GM19438 (cell line): ENCODE measurements at regions not wholly inside any gene's neighbourhood (a gene's known extent, or its start where the extent isn't known, plus 50 kb on each side); places are given as distances from the start of the nearest gene placed in this dataset.

Source experiments
- ATAC-seq: cut with Tn5 transposase; IDR thresholded peaks from one replicate; pipeline ENCODE4 v1.9.1; 2021; ENCODE audit warnings: low read depth; ENCODE audit not compliant: unreplicated experiment

GRCh38 chr7:47666164-47666862 lies 84.4 kb upstream of the TNS3 start:
- ATAC-seq = no peak

GRCh38 chr7:47664650-47665195 lies 82.8 kb upstream of the TNS3 start:
- no peak for ATAC-seq

DNA sequence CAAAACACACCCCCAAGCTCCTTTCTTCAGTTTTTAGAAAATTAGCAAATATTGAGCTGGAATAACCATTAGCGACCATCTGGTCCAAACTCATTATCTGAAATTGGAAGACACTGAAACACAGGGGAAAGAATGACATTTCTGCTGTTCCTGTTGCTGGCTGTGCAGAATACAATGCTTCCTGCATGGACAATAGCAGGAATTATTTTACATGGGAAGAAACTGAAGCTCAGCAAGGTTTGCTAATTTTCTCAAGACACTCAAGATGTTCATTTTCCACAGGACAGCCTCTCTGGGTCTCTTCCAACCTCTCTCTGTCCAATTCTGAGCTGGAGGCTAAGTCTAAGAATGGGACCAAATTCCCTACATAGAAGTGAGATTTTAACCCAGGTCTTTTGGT lies 81.9 kb upstream of the TNS3 start:
- no peak for ATAC-seq

GRCh38 chr7:47663213-47663612 lies 81.3 kb upstream of the TNS3 start:
- no peak for ATAC-seq

DNA sequence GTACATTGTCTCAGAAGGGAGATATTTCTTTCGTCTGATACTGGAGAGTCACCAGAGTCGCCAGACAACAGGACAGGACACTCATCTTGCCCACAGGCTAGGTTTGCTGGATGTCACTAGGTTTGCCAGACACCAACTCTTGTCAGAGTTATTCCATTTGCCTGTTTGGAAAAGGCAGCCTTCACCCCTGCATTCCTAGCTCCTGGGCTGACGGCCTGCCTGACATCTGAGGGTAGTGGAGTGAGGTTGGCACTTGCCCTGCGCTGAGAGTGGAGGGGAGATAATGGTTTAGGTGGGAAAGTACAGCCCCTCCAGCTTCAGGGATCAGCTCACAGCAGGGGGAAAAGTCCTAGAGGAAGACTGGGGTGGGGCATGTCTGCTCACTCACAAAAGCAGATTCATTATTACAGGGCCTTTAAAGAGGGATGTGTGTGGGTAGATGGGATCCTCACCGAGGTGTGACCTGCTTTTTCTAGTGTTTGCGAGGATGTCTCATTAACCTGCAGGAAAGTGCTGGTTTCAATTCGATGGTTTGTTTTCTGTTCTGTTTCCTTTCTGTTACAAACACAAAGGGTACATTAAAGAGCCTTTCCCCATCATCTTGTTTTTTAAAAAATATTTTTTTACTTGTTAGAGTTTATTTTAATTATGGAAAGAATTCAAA lies 79.3 kb upstream of the TNS3 start:
- no peak for ATAC-seq

GRCh38 chr7:47659664-47660462 lies 78.0 kb upstream of the TNS3 start:
- no peak for ATAC-seq

GRCh38 chr7:47658886-47659635 lies 77.2 kb upstream of the TNS3 start:
- ATAC-seq = no peak

GRCh38 chr7:47657126-47657525 lies 75.2 kb upstream of the TNS3 start:
- ATAC-seq = no peak

- ATAC-seq = no peak
These were observed 72.9 kb upstream of the TNS3 start for GRCh38 chr7:47654672-47655298.

GRCh38 chr7:47653550-47654411 lies 71.9 kb upstream of the TNS3 start:
- ATAC-seq = no peak

DNA sequence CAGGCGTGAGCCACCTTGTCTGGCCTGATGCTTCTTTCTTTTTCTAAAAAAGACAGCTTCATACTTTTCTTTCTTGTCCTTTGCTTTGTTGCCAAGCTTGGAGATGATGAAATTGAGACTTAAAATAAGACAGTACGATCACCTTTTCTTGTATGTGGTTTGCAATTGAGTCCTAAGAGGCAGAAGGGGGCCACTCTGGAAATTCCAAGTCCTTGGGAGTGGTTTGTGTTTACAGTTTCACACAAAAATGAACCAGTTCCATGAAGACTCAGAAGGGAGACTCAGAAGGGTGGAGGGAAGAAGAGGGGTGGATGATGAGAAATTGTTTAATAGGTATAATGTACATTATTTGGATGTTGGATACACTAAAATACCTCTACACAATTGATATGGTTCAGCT lies 70.7 kb upstream of the TNS3 start:
- no peak for ATAC-seq

DNA sequence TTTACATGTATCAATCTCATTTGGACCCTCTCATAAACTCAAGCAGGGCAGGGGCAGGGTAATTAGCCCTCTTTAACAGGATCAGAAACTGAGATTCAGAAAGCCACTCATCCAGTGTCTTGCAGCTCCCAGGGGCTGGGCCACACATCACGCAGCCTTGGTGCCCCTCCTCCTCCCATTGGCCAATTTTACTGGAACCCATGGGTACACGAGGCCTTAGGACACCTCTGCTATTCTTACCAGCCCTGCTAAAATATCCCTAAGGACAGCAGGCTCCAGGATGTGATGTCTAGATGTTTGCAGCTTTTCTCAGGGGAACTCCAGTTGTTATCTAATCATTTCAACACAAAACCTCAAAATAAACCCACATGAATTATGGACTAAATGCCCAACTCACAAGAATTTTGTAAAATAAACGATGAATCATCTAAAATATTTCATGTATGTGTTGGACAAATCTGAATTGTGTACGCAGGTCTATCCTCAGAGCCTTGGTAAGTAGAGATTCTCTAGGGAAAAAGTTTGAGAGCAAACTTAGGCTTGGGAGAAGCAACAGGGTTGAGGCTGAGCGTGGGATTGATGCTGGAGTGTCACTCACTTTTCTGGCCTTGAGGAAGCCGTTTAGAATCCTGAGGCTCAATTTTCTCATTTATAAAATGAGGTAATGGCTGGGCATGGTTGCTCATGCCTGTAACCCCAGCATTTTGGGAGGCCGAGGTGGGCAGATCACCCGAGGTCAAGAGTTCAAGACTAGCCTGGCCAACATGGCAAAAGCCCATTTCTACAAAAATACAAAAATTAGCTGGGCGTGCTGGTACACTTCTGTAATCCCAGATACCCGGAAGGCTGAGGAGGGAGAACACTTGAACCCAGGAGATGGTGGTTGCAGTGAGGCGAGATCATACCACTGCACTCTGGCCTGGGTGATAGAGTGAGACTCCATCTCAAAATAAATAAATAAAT lies 69.7 kb upstream of the TNS3 start:
- no peak for ATAC-seq

- ATAC-seq = no peak
These were observed 68.0 kb upstream of the TNS3 start for GRCh38 chr7:47649919-47650318.

- ATAC-seq = no peak
These were observed 66.5 kb upstream of the TNS3 start for GRCh38 chr7:47648275-47648925.

GRCh38 chr7:47647918-47648250 lies 66.0 kb upstream of the TNS3 start:
- no peak for ATAC-seq

GRCh38 chr7:47647181-47647917 lies 65.4 kb upstream of the TNS3 start:
- peak; percentile 86 for ATAC-seq
